H9 (cell line): ENCODE measurements at regions not wholly inside any gene's neighbourhood (a gene's known extent, or its start where the extent isn't known, plus 50 kb on each side); places are given as distances from the start of the nearest gene placed in this dataset.

Experiments
- DNase-seq: peaks from one replicate; pipeline ENCODE4 v3.0.0-alpha.2; 2017
- H2AFZ ChIP-seq: one replicate; pipeline ENCODE4 v1.6.1; 2013; ENCODE audit warnings: mild to moderate bottlenecking, low read length, control low read depth, moderate library complexity
- H2AK5ac ChIP-seq: 2 replicates; pipeline ENCODE4 v1.6.1; 2013; ENCODE audit warnings: low read length, control low read depth, mixed read lengths; ENCODE audit not compliant: insufficient read length
- H2BK120ac ChIP-seq: one replicate; pipeline ENCODE4 v1.6.1; 2013; ENCODE audit warnings: low read depth, mild to moderate bottlenecking, low read length, control low read depth, inconsistent platforms; ENCODE audit not compliant: poor library complexity, severe bottlenecking
- H2BK12ac ChIP-seq: 2 replicates; pipeline ENCODE4 v1.6.1; 2013; ENCODE audit warnings: low read length, control low read depth, mixed read lengths, low read depth; ENCODE audit not compliant: insufficient read length
- H2BK15ac ChIP-seq: 2 replicates; pipeline ENCODE4 v1.6.1; 2013; ENCODE audit warnings: low read depth, low read length, control low read depth
- H2BK20ac ChIP-seq: one replicate; pipeline ENCODE4 v1.6.1; 2013; ENCODE audit warnings: low read depth, mild to moderate bottlenecking, low read length, control low read depth, inconsistent platforms; ENCODE audit not compliant: poor library complexity, severe bottlenecking
- H2BK5ac ChIP-seq: 2 replicates; pipeline ENCODE4 v1.6.1; 2013; ENCODE audit warnings: low read length, control low read depth, mixed read lengths; ENCODE audit not compliant: insufficient read length
- H3K14ac ChIP-seq: 2 replicates; pipeline ENCODE4 v1.6.1; 2013; ENCODE audit warnings: low read length, control low read depth; ENCODE audit not compliant: insufficient read depth
- H3K18ac ChIP-seq: 2 replicates; pipeline ENCODE4 v1.6.1; 2013; ENCODE audit warnings: low read depth, mild to moderate bottlenecking, mixed read lengths, low read length, control low read depth; ENCODE audit not compliant: insufficient read length
- H3K23ac ChIP-seq: 2 replicates; pipeline ENCODE4 v1.6.1; 2013; ENCODE audit warnings: low read length, control low read depth, mixed read lengths, low read depth; ENCODE audit not compliant: insufficient read length
- H3K23me2 ChIP-seq: 2 replicates; pipeline ENCODE4 v1.6.1; 2013; ENCODE audit warnings: low read depth, mild to moderate bottlenecking, mixed read lengths, low read length, control low read depth; ENCODE audit not compliant: insufficient read length, poor library complexity, severe bottlenecking
- H3K27ac ChIP-seq: 2 replicates; pipeline ENCODE4 v1.5.1; 2013; ENCODE audit warnings: low read length, control low read depth, mixed read lengths, low read depth; ENCODE audit not compliant: insufficient read length
- H3K27me3 ChIP-seq: 2 replicates; pipeline ENCODE4 v1.6.1; 2013; ENCODE audit warnings: low read length, control low read depth, inconsistent platforms; ENCODE audit not compliant: insufficient read depth
- H3K4ac ChIP-seq: 2 replicates; pipeline ENCODE4 v1.6.1; 2013; ENCODE audit warnings: low read depth, mild to moderate bottlenecking, control low read depth, inconsistent platforms, low read length, moderate library complexity
- H3K4me1 ChIP-seq: 2 replicates; pipeline ENCODE4 v1.6.1; 2013; ENCODE audit warnings: low read length, control low read depth, inconsistent platforms; ENCODE audit not compliant: insufficient read depth
- H3K4me2 ChIP-seq: 2 replicates; pipeline ENCODE4 v1.6.1; 2013; ENCODE audit warnings: low read length, control low read depth, mixed read lengths; ENCODE audit not compliant: insufficient read length, insufficient read depth
- H3K56ac ChIP-seq: 2 replicates; pipeline ENCODE4 v1.6.1; 2013; ENCODE audit warnings: low read depth, mild to moderate bottlenecking, mixed read lengths, low read length, control low read depth; ENCODE audit not compliant: insufficient read length
- H3K79me1 ChIP-seq: 2 replicates; pipeline ENCODE4 v1.6.1; 2013; ENCODE audit warnings: low read depth, mild to moderate bottlenecking, moderate library complexity, low read length, control low read depth, inconsistent platforms; ENCODE audit not compliant: insufficient read depth, poor library complexity, severe bottlenecking
- H3K79me2 ChIP-seq: 2 replicates; pipeline ENCODE4 v1.6.1; 2013; ENCODE audit warnings: low read length, control low read depth, inconsistent platforms; ENCODE audit not compliant: insufficient read depth
- H3K9ac ChIP-seq: 2 replicates; pipeline ENCODE4 v1.6.1; 2013; ENCODE audit warnings: low read length, control low read depth, mixed read lengths; ENCODE audit not compliant: insufficient read length; ENCODE audit errors: extremely low read depth
- H3K9me3 ChIP-seq: one replicate; pipeline ENCODE4 v1.6.1; 2013; ENCODE audit warnings: low read depth, low read length, inconsistent platforms; ENCODE audit not compliant: control insufficient read depth
- H3T11ph ChIP-seq: one replicate; pipeline ENCODE4 v1.6.1; 2013; ENCODE audit warnings: mild to moderate bottlenecking, low read length, control low read depth, inconsistent platforms
- H4K20me1 ChIP-seq: one replicate; pipeline ENCODE4 v1.6.1; 2013; ENCODE audit not compliant: control insufficient read depth, insufficient read length, insufficient read depth
- H4K5ac ChIP-seq: 2 replicates; pipeline ENCODE4 v1.6.1; 2013; ENCODE audit warnings: low read depth, mild to moderate bottlenecking, mixed read lengths, low read length, control low read depth; ENCODE audit not compliant: insufficient read length
- H4K8ac ChIP-seq: replicated peaks from 2 replicates; pipeline ENCODE4 v1.6.1; 2013; ENCODE audit warnings: low read length, control low read depth, mixed read lengths, low read depth; ENCODE audit not compliant: insufficient read length
- H4K91ac ChIP-seq: 2 replicates; pipeline ENCODE4 v1.6.1; 2013; ENCODE audit warnings: low read depth, mild to moderate bottlenecking, moderate library complexity, mixed read lengths, low read length, control low read depth; ENCODE audit not compliant: insufficient read length
- H3K27ac Mint-ChIP-seq, 3 experiments: 2 replicates in 2 of 3; 3 replicates in 1 of 3; pipeline ENCODE4 v1.8.0; 2020 to 2021; ENCODE audit warnings: mixed read lengths in 3 of 3, mild to moderate bottlenecking in 1 of 3, moderate library complexity in 1 of 3
- H3K27me3 Mint-ChIP-seq: 2 replicates; pipeline ENCODE4 v1.8.0; 2021; ENCODE audit warnings: low read depth, mild to moderate bottlenecking, moderate library complexity, mixed read lengths
- H3K36me3 Mint-ChIP-seq, 3 experiments: 2 replicates in 2 of 3; 3 replicates in 1 of 3; pipeline ENCODE4 v1.8.0; 2020 to 2021; ENCODE audit warnings: low read depth in 3 of 3, mixed read lengths in 3 of 3; ENCODE audit not compliant: insufficient read depth in 1 of 3
- H3K4me1 Mint-ChIP-seq, 2 experiments: 2 replicates each; pipeline ENCODE4 v1.8.0; 2020; ENCODE audit warnings: mixed read lengths in 2 of 2
- H3K4me3 Mint-ChIP-seq, 2 experiments: 2 replicates in 1 of 2; 3 replicates in 1 of 2; pipeline ENCODE4 v1.8.0; 2020 to 2021; ENCODE audit warnings: mild to moderate bottlenecking in 2 of 2, mixed read lengths in 2 of 2, moderate library complexity in 1 of 2
- H3K9me3 Mint-ChIP-seq, 2 experiments: 2 replicates in 1 of 2; 3 replicates in 1 of 2; pipeline ENCODE4 v1.8.0; 2020; ENCODE audit warnings: mild to moderate bottlenecking in 2 of 2, mixed read lengths in 2 of 2, moderate library complexity in 1 of 2
- WGBS: extraction: QIAGEN DNeasy Blood & Tissue Kit; methylation state at CpG from one replicate; pipeline ENCODE4 v1.1.7; 2013; ENCODE audit warnings: missing lambda C conversion rate, low lambda C conversion rate, mixed read lengths; ENCODE audit not compliant: insufficient read length; ENCODE audit errors: extremely low coverage; 5-methylcytosine and 5-hydroxymethylcytosine counted together
- TF ChIP-seq, protein P1 (sequence below): fragments of 200-600 bp; sonication (generic); conservative IDR thresholded peaks from 3 replicates; pipeline ENCODE4 v1.8.0; 2021; ENCODE audit warnings: antibody characterized with exemption, mild to moderate bottlenecking

DNA sequence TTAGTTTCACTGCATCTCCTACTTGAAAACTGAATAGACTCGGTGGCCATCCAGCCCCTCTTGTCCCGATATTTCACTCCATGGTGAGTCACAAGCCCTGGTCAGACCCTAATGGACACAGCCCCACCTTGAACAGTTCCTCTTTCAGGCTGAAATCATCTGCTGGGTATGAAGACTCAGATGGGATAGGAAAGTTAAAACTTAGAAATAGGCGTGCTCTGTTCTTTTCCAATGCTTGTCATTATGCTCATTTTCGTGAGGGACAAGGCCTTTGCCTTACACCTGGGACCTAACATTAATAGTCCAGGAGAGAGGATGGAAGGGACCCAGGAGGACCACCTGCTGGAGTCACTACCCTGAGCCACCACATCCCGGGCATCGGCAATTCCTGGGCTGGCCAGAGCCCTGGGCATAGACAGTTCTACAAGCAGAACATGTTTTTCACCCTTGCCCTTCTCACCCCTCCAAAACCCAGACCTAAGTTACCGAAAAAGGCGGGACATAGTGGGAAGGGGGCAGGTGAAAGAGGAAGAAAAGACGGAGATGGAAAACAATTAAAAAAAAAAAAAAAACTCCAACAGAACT lies 278.3 kb downstream of the SOX9 start:
- peaks cover 30% of the 10 kb centered on the region for H3K27me3 Mint-ChIP-seq
- Histone ChIP-seq H2BK120ac (no peak overlapping the region), H3K9me3 (no peaks in the 10 kb centered on the region), H2AK5ac (no peak overlapping the region), H3K56ac (no peak overlapping the region), H4K5ac (no peak overlapping the region), H3K4me2 (no peak overlapping the region), H2BK12ac (no peak overlapping the region), H3K14ac (no peak overlapping the region), H2AFZ (no peak overlapping the region), H3K9ac (no peak overlapping the region), H3K4ac (no peak overlapping the region), H4K20me1 (no peaks in the 10 kb centered on the region), H3K18ac (no peak overlapping the region), H4K8ac (no peak overlapping the region), H2BK15ac (no peak overlapping the region), H3K79me2 (no peaks in the 10 kb centered on the region), H3K79me1 (no peaks in the 10 kb centered on the region), H3K4me1 (no peaks in the 10 kb centered on the region; the same call in 1 of the 2 replicates), H2BK5ac (no peak overlapping the region), H4K91ac (no peak overlapping the region), H3T11ph (no peak overlapping the region), H3K23ac (no peak overlapping the region), H3K27ac (no peak overlapping the region), H3K27me3 (no peaks in the 10 kb centered on the region), H2BK20ac (no peak overlapping the region), H3K23me2 (no peaks in the 10 kb centered on the region)
- no peaks in the 10 kb centered on the region for H3K36me3 Mint-ChIP-seq
- DNase-seq: no peak
- WGBS: no CpG with 5 or more reads among the region's 9 CpGs
- no peak overlapping the region for H3K4me3 Mint-ChIP-seq
- TF ChIP-seq, protein P1, sequence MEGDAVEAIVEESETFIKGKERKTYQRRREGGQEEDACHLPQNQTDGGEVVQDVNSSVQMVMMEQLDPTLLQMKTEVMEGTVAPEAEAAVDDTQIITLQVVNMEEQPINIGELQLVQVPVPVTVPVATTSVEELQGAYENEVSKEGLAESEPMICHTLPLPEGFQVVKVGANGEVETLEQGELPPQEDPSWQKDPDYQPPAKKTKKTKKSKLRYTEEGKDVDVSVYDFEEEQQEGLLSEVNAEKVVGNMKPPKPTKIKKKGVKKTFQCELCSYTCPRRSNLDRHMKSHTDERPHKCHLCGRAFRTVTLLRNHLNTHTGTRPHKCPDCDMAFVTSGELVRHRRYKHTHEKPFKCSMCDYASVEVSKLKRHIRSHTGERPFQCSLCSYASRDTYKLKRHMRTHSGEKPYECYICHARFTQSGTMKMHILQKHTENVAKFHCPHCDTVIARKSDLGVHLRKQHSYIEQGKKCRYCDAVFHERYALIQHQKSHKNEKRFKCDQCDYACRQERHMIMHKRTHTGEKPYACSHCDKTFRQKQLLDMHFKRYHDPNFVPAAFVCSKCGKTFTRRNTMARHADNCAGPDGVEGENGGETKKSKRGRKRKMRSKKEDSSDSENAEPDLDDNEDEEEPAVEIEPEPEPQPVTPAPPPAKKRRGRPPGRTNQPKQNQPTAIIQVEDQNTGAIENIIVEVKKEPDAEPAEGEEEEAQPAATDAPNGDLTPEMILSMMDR: no peak
- H3K27ac Mint-ChIP-seq: no peak overlapping the region
- H3K4me1 Mint-ChIP-seq: peaks cover 3 to 4% of the 10 kb centered on the region in 2 experiments
- no peaks in the 10 kb centered on the region for H3K9me3 Mint-ChIP-seq
